ENCODE measurements at regions not wholly inside any gene's neighbourhood (a gene's known extent, or its start where the extent isn't known, plus 50 kb on each side); places are given as distances from the start of the nearest gene placed in this dataset.

DNA sequence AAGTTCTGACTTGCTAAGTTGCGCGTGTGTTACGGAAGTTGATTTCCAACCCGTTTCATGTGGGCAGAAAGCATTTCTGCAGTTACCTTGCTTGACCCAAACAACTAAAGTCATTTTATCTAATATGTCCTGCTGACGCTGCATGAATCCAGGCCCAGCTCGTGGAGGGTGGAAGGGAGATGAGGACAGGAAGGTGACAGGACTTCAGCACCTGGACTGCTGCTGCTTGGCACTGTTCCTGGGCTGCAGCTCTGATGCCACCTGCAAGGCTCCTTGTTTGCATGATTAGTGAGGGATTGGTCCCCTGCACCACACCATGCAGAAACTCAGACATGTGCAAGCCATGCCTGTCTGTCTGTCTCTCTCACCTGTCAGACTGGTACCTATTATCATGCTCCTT is 198.4 kb downstream of the PRDM2 start:
- WGBS (ENCODE audit: insufficient coverage): 71% methylated on average over 4 of the region's 6 CpGs
- POLR2A ChIA-PET: no interaction called here
- TF ChIP-seq EZH2 (IDR thresholded peaks at IDR 0.05; ENCODE audit: borderline replicate concordance, insufficient read depth, low read depth, low read length, poor library complexity, severe bottlenecking) (no peak), CTCF (IDR thresholded peaks at IDR 0.05) (no peak)
- CTCF ChIA-PET: no interaction called here
- intact Hi-C loops (cut with micrococcal nuclease): no loop called here
- peaks cover 1% of the 10 kb centered on the region for H3K4me1 Mint-ChIP-seq
- Histone ChIP-seq H3K27ac (ENCODE audit: low read length in 2 of 2) (no peak overlapping the region), H3K4me3 (ENCODE audit: control extremely low read depth in 1 of 5, extremely low read depth in 1 of 5, insufficient read depth in 1 of 5, low read depth in 2 of 5, low read length in 4 of 5) (no peak overlapping the region), H3K36me3 (replicated peaks in 1 of 2; ENCODE audit: control extremely low read depth in 1 of 2, control insufficient read depth in 1 of 2, extremely low read depth in 1 of 2, insufficient read depth in 2 of 2, low read length in 1 of 2) (no peaks in the 10 kb centered on the region), H3K4me2 (replicated peaks; ENCODE audit: low read depth, low read length, poor library complexity, severe bottlenecking) (no peak overlapping the region), H4K20me1 (ENCODE audit: control insufficient read depth, insufficient read depth, low read length, poor library complexity, severe bottlenecking) (no peaks in the 10 kb centered on the region), H3K27me3 (replicated peaks in 1 of 4; ENCODE audit: control extremely low read depth in 1 of 4, control insufficient read depth in 3 of 4, insufficient read depth in 4 of 4, low read length in 3 of 4) (peaks cover 0 to 20% (median 8%) of the 10 kb centered on the region in 4 experiments), H2AFZ (ENCODE audit: insufficient read depth, low read depth, low read length, poor library complexity, severe bottlenecking) (no peak overlapping the region), H3K9ac (ENCODE audit: low read length) (no peak overlapping the region), H3K9me3 (ENCODE audit: control extremely low read depth in 1 of 3, control insufficient read depth in 2 of 3, insufficient read depth in 1 of 3, low read length in 2 of 3) (peaks cover 0 to 2% (median 0%) of the 10 kb centered on the region in 3 donors), H3K79me2 (ENCODE audit: control insufficient read depth, insufficient read depth, low read length) (no peaks in the 10 kb centered on the region), H3K4me1 (ENCODE audit: control insufficient read depth in 2 of 2, insufficient read depth in 2 of 2, low read length in 2 of 2) (no peaks in the 10 kb centered on the region)
- DNase-seq: no peak
- no peak for ATAC-seq (ENCODE audit: low read depth)
- no peak overlapping the region for H3K4me3 Mint-ChIP-seq
- H3K27me3 Mint-ChIP-seq: peaks cover 29% of the 10 kb centered on the region
- no peak overlapping the region for H3K27ac Mint-ChIP-seq
- no peaks in the 10 kb centered on the region for H3K9me3 Mint-ChIP-seq (ENCODE audit: insufficient read depth)

DNA sequence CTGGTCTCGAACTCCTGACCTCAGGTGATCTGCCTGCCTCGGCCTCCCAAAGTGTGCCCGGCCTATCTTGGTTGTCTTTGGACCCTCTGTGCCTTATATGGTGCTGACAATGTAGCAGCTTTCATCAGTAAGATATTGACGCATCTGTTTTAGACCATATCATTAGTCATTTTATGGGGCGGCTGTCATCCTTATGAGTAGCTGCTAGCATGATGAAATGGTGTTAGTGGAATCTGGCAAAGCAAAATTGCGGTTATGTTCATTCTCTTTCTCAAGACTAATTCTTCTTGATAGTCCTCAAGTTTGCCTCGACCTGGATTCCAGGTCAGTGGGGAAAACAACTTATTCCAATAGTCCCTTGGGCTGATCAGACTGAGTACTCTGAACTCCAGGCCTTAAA is 199.9 kb downstream of the PRDM2 start:
- Mint-ChIP-seq H3K4me3 (no peak overlapping the region), H3K27me3 (peaks cover 24% of the 10 kb centered on the region), H3K4me1 (no peaks in the 10 kb centered on the region), H3K9me3 (ENCODE audit: insufficient read depth) (peaks cover 5% of the 10 kb centered on the region), H3K27ac (no peak overlapping the region)
- no peak for ATAC-seq (ENCODE audit: low read depth)
- Histone ChIP-seq H2AFZ (ENCODE audit: insufficient read depth, low read depth, low read length, poor library complexity, severe bottlenecking) (no peak overlapping the region), H3K9ac (ENCODE audit: low read length) (no peak overlapping the region), H4K20me1 (ENCODE audit: control insufficient read depth, insufficient read depth, low read length, poor library complexity, severe bottlenecking) (no peaks in the 10 kb centered on the region), H3K27me3 (replicated peaks in 1 of 4; ENCODE audit: control extremely low read depth in 1 of 4, control insufficient read depth in 3 of 4, insufficient read depth in 4 of 4, low read length in 3 of 4) (peaks cover 0 to 10% (median 3%) of the 10 kb centered on the region in 4 experiments), H3K4me2 (replicated peaks; ENCODE audit: low read depth, low read length, poor library complexity, severe bottlenecking) (no peak overlapping the region), H3K36me3 (replicated peaks in 1 of 2; ENCODE audit: control extremely low read depth in 1 of 2, control insufficient read depth in 1 of 2, extremely low read depth in 1 of 2, insufficient read depth in 2 of 2, low read length in 1 of 2) (no peaks in the 10 kb centered on the region), H3K4me3 (ENCODE audit: control extremely low read depth in 1 of 5, extremely low read depth in 1 of 5, insufficient read depth in 1 of 5, low read depth in 2 of 5, low read length in 4 of 5) (no peak overlapping the region), H3K79me2 (ENCODE audit: control insufficient read depth, insufficient read depth, low read length) (no peaks in the 10 kb centered on the region), H3K4me1 (ENCODE audit: control insufficient read depth in 2 of 2, insufficient read depth in 2 of 2, low read length in 2 of 2) (no peaks in the 10 kb centered on the region), H3K9me3 (ENCODE audit: control extremely low read depth in 1 of 3, control insufficient read depth in 2 of 3, insufficient read depth in 1 of 3, low read length in 2 of 3) (peaks cover 2 to 8% (median 3%) of the 10 kb centered on the region in 3 donors), H3K27ac (ENCODE audit: low read length in 2 of 2) (no peak overlapping the region)
- DNase-seq: no peak
- ChIA-PET CTCF (no interaction called here), POLR2A (no interaction called here)
- WGBS (ENCODE audit: insufficient coverage): 65% methylated on average over 2 of the region's 7 CpGs
- intact Hi-C loops (cut with micrococcal nuclease): no loop called here
- TF ChIP-seq EZH2 (IDR thresholded peaks at IDR 0.05; ENCODE audit: borderline replicate concordance, insufficient read depth, low read depth, low read length, poor library complexity, severe bottlenecking) (no peak), CTCF (IDR thresholded peaks at IDR 0.05) (no peak)

Measured in B cell (primary cell).